DOHH2 (cell line): ENCODE measurements at regions not wholly inside any gene's neighbourhood (a gene's known extent, or its start where the extent isn't known, plus 50 kb on each side); places are given as distances from the start of the nearest gene placed in this dataset.

Source experiments
- EZH2phosphoT487 ChIP-seq: fragments of 200-600 bp; sonication (generic); IDR thresholded peaks from 2 replicates; pipeline ENCODE4 v1.6.1; 2017; ENCODE audit warnings: borderline replicate concordance, mild to moderate bottlenecking, antibody characterized with exemption, low read length, moderate library complexity, mixed read lengths
- TF ChIP-seq, protein P1 (sequence below): fragments of 200-600 bp; sonication (generic); IDR thresholded peaks from one replicate; pipeline ENCODE4 v1.5.1; 2014; ENCODE audit warnings: antibody characterized with exemption, mild to moderate bottlenecking, low read depth, low read length; ENCODE audit not compliant: poor library complexity, severe bottlenecking

DNA sequence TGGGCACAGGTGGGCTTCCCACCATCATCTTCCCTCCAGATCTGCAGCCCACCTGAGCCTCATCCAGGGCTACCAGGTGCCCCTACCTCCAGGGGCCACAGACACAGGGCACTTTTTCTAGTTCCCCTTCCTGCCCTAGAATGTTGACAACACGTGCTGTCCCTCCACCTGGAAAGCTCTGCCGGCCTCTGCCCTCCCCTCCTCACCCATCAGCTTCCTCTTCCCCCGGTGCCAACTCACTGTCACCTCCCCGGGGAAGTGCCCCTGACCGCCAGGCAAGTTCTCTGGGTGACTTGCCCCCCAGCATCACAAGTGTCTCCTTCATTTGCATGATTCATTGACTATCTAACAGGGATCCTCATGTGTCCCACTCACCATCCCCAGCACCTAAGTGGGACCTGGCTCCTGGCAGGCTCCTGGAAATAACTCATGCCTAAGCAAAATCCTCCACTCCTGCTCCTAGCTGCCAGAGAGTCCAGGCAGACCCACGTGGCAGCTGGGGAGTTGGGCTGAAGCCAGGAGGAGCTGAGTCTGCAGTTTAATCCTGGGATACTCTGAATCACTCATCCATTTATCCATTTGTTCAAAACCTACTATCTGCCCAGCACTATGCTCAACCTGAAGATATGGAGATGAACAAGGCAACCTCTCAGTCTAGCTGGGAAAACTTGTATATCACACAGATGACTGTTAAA, 304.4 kb downstream of the FOXL1 start:
- TF ChIP-seq, protein P1, sequence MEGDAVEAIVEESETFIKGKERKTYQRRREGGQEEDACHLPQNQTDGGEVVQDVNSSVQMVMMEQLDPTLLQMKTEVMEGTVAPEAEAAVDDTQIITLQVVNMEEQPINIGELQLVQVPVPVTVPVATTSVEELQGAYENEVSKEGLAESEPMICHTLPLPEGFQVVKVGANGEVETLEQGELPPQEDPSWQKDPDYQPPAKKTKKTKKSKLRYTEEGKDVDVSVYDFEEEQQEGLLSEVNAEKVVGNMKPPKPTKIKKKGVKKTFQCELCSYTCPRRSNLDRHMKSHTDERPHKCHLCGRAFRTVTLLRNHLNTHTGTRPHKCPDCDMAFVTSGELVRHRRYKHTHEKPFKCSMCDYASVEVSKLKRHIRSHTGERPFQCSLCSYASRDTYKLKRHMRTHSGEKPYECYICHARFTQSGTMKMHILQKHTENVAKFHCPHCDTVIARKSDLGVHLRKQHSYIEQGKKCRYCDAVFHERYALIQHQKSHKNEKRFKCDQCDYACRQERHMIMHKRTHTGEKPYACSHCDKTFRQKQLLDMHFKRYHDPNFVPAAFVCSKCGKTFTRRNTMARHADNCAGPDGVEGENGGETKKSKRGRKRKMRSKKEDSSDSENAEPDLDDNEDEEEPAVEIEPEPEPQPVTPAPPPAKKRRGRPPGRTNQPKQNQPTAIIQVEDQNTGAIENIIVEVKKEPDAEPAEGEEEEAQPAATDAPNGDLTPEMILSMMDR, result no peak
- no peak for TF ChIP-seq EZH2phosphoT487
